HS-5 (cell line): ENCODE measurements at regions not wholly inside any gene's neighbourhood (a gene's known extent, or its start where the extent isn't known, plus 50 kb on each side); places are given as distances from the start of the nearest gene placed in this dataset.

ENCODE experiments used
- DNase-seq: peaks from one replicate; pipeline ENCODE4 v3.0.0-alpha.2; 2012; ENCODE audit warnings: low read depth

GRCh38 chr2:14684516-14684915 lies 52.0 kb downstream of the LRATD1 start:
- DNase-seq, result no peak

GRCh38 chr2:14690926-14691325 lies 58.4 kb downstream of the LRATD1 start:
- DNase-seq, result no peak

- DNase-seq, result no peak
Observed at GRCh38 chr2:14693874-14694273, 61.4 kb downstream of the LRATD1 start.

- peak; percentile 23 for DNase-seq
Observed at GRCh38 chr2:14700753-14701152, 68.2 kb downstream of the LRATD1 start.

GRCh38 chr2:14702258-14702657 lies 69.7 kb downstream of the LRATD1 start:
- no peak for DNase-seq

GRCh38 chr2:14706201-14706600 lies 73.7 kb downstream of the LRATD1 start:
- DNase-seq, result no peak

GRCh38 chr2:14712111-14712510 lies 79.6 kb downstream of the LRATD1 start:
- DNase-seq, result no peak

GRCh38 chr2:14713248-14713647 lies 80.7 kb downstream of the LRATD1 start:
- no peak for DNase-seq

- no peak for DNase-seq
Observed at GRCh38 chr2:14715600-14715999, 83.1 kb downstream of the LRATD1 start.

- DNase-seq, result no peak
Observed at GRCh38 chr2:14716319-14716718, 83.8 kb downstream of the LRATD1 start.

GRCh38 chr2:14717131-14717530 lies 84.6 kb downstream of the LRATD1 start:
- no peak for DNase-seq

GRCh38 chr2:14720319-14720718 lies 87.8 kb downstream of the LRATD1 start:
- peak; percentile 9 for DNase-seq

- no peak for DNase-seq
Observed at GRCh38 chr2:14720739-14721138, 88.2 kb downstream of the LRATD1 start.

- DNase-seq, result no peak
Observed at GRCh38 chr2:14722904-14723570, 90.5 kb downstream of the LRATD1 start.

GRCh38 chr2:14723684-14724083 lies 91.2 kb downstream of the LRATD1 start:
- no peak for DNase-seq

- DNase-seq, result no peak
Observed at GRCh38 chr2:14735696-14736095, 103.2 kb downstream of the LRATD1 start.

GRCh38 chr2:14737201-14737600 lies 104.7 kb downstream of the LRATD1 start:
- no peak for DNase-seq

GRCh38 chr2:14743861-14744260 lies 111.3 kb downstream of the LRATD1 start:
- DNase-seq, result no peak

GRCh38 chr2:14745288-14746076 lies 113.0 kb downstream of the LRATD1 start:
- DNase-seq, result no peak

GRCh38 chr2:14746133-14746532 lies 113.6 kb downstream of the LRATD1 start:
- no peak for DNase-seq

- no peak for DNase-seq
Observed at GRCh38 chr2:14747447-14747846, 114.9 kb downstream of the LRATD1 start.

GRCh38 chr2:14749884-14750283 lies 117.4 kb downstream of the LRATD1 start:
- no peak for DNase-seq

GRCh38 chr2:14750433-14750832 lies 117.9 kb downstream of the LRATD1 start:
- no peak for DNase-seq

- DNase-seq, result no peak
Observed at GRCh38 chr2:14751581-14751980, 119.1 kb downstream of the LRATD1 start.
